ENCODE measurements at regions not wholly inside any gene's neighbourhood (a gene's known extent, or its start where the extent isn't known, plus 50 kb on each side); places are given as distances from the start of the nearest gene placed in this dataset.

- WGBS, result 53% methylated on average over 5 of the region's 5 CpGs
- no peak for DNase-seq (ENCODE audit: low read depth in 6 of 9, low spot score in 9 of 9)
- H3K4me1 ChIP-seq (ENCODE audit: control insufficient read depth in 2 of 2, insufficient read depth in 2 of 2, low read length in 2 of 2), result no peaks in the 10 kb centered on the region
- H3K4me3 ChIP-seq (ENCODE audit: low read length in 2 of 2), result no peak overlapping the region
- H3K9me3 ChIP-seq (ENCODE audit: control insufficient read depth in 2 of 2, insufficient read depth in 1 of 2, low read length in 1 of 2), result no peaks in the 10 kb centered on the region
- no peaks in the 10 kb centered on the region for H3K27me3 ChIP-seq (ENCODE audit: control insufficient read depth in 2 of 2, insufficient read depth in 1 of 2, low read length in 1 of 2)
- no peaks in the 10 kb centered on the region for H3K36me3 ChIP-seq (ENCODE audit: control insufficient read depth in 2 of 2, insufficient read depth in 2 of 2, low read length in 1 of 2)
- H3K27ac ChIP-seq (ENCODE audit: low read depth in 1 of 2, low read length in 1 of 2), result no peak overlapping the region
These were observed 304.4 kb upstream of the TGFBR2 start for GRCh38 chr3:30302027-30302426.

GRCh38 chr3:30303770-30304169 lies 302.6 kb upstream of the TGFBR2 start:
- H3K4me3 ChIP-seq (ENCODE audit: low read length in 2 of 2), result no peak overlapping the region
- no peaks in the 10 kb centered on the region for H3K36me3 ChIP-seq (ENCODE audit: control insufficient read depth in 2 of 2, insufficient read depth in 2 of 2, low read length in 1 of 2)
- H3K4me1 ChIP-seq (ENCODE audit: control insufficient read depth in 2 of 2, insufficient read depth in 2 of 2, low read length in 2 of 2), result no peaks in the 10 kb centered on the region
- no peak overlapping the region for H3K27ac ChIP-seq (ENCODE audit: low read depth in 1 of 2, low read length in 1 of 2)
- WGBS, result 100% methylated on average over 2 of the region's 2 CpGs
- no peaks in the 10 kb centered on the region for H3K9me3 ChIP-seq (ENCODE audit: control insufficient read depth in 2 of 2, insufficient read depth in 1 of 2, low read length in 1 of 2)
- no peaks in the 10 kb centered on the region for H3K27me3 ChIP-seq (ENCODE audit: control insufficient read depth in 2 of 2, insufficient read depth in 1 of 2, low read length in 1 of 2)
- DNase-seq (ENCODE audit: low read depth in 6 of 9, low spot score in 9 of 9), result no peak

- 94% methylated on average over 3 of the region's 3 CpGs for WGBS
- Histone ChIP-seq H3K4me1 (ENCODE audit: control insufficient read depth in 2 of 2, insufficient read depth in 2 of 2, low read length in 2 of 2) (no peaks in the 10 kb centered on the region), H3K9me3 (ENCODE audit: control insufficient read depth in 2 of 2, insufficient read depth in 1 of 2, low read length in 1 of 2) (no peaks in the 10 kb centered on the region), H3K27me3 (ENCODE audit: control insufficient read depth in 2 of 2, insufficient read depth in 1 of 2, low read length in 1 of 2) (no peaks in the 10 kb centered on the region), H3K27ac (ENCODE audit: low read depth in 1 of 2, low read length in 1 of 2) (no peak overlapping the region), H3K4me3 (ENCODE audit: low read length in 2 of 2) (no peak overlapping the region), H3K36me3 (ENCODE audit: control insufficient read depth in 2 of 2, insufficient read depth in 2 of 2, low read length in 1 of 2) (no peaks in the 10 kb centered on the region)
- DNase-seq (ENCODE audit: low read depth in 6 of 9, low spot score in 9 of 9), result no peak
These were observed 301.4 kb upstream of the TGFBR2 start for GRCh38 chr3:30305021-30305420.

GRCh38 chr3:30306896-30307295 lies 299.5 kb upstream of the TGFBR2 start:
- no peak overlapping the region for H3K27ac ChIP-seq (ENCODE audit: low read depth in 1 of 2, low read length in 1 of 2)
- no peaks in the 10 kb centered on the region for H3K27me3 ChIP-seq (ENCODE audit: control insufficient read depth in 2 of 2, insufficient read depth in 1 of 2, low read length in 1 of 2)
- 96% methylated on average over 3 of the region's 3 CpGs for WGBS
- H3K9me3 ChIP-seq (ENCODE audit: control insufficient read depth in 2 of 2, insufficient read depth in 1 of 2, low read length in 1 of 2), result no peaks in the 10 kb centered on the region
- H3K4me3 ChIP-seq (ENCODE audit: low read length in 2 of 2), result no peak overlapping the region
- no peaks in the 10 kb centered on the region for H3K4me1 ChIP-seq (ENCODE audit: control insufficient read depth in 2 of 2, insufficient read depth in 2 of 2, low read length in 2 of 2)
- no peak for DNase-seq (ENCODE audit: low read depth in 6 of 9, low spot score in 9 of 9)
- no peaks in the 10 kb centered on the region for H3K36me3 ChIP-seq (ENCODE audit: control insufficient read depth in 2 of 2, insufficient read depth in 2 of 2, low read length in 1 of 2)

GRCh38 chr3:30307372-30307950 lies 298.9 kb upstream of the TGFBR2 start:
- no peaks in the 10 kb centered on the region for H3K27me3 ChIP-seq (ENCODE audit: control insufficient read depth in 2 of 2, insufficient read depth in 1 of 2, low read length in 1 of 2)
- no peaks in the 10 kb centered on the region for H3K4me1 ChIP-seq (ENCODE audit: control insufficient read depth in 2 of 2, insufficient read depth in 2 of 2, low read length in 2 of 2)
- no peaks in the 10 kb centered on the region for H3K36me3 ChIP-seq (ENCODE audit: control insufficient read depth in 2 of 2, insufficient read depth in 2 of 2, low read length in 1 of 2)
- no peak overlapping the region for H3K27ac ChIP-seq (ENCODE audit: low read depth in 1 of 2, low read length in 1 of 2)
- no peaks in the 10 kb centered on the region for H3K9me3 ChIP-seq (ENCODE audit: control insufficient read depth in 2 of 2, insufficient read depth in 1 of 2, low read length in 1 of 2)
- DNase-seq (ENCODE audit: low read depth in 6 of 9, low spot score in 9 of 9), result no peak
- no peak overlapping the region for H3K4me3 ChIP-seq (ENCODE audit: low read length in 2 of 2)

GRCh38 chr3:30308131-30308530 lies 298.3 kb upstream of the TGFBR2 start:
- Histone ChIP-seq H3K27ac (ENCODE audit: low read depth in 1 of 2, low read length in 1 of 2) (no peak overlapping the region), H3K36me3 (ENCODE audit: control insufficient read depth in 2 of 2, insufficient read depth in 2 of 2, low read length in 1 of 2) (no peaks in the 10 kb centered on the region), H3K9me3 (ENCODE audit: control insufficient read depth in 2 of 2, insufficient read depth in 1 of 2, low read length in 1 of 2) (no peaks in the 10 kb centered on the region), H3K4me3 (ENCODE audit: low read length in 2 of 2) (no peak overlapping the region), H3K4me1 (ENCODE audit: control insufficient read depth in 2 of 2, insufficient read depth in 2 of 2, low read length in 2 of 2) (no peaks in the 10 kb centered on the region), H3K27me3 (ENCODE audit: control insufficient read depth in 2 of 2, insufficient read depth in 1 of 2, low read length in 1 of 2) (no peaks in the 10 kb centered on the region)
- DNase-seq (ENCODE audit: low read depth in 6 of 9, low spot score in 9 of 9), result no peak
- WGBS, result 100% methylated on average over 1 of the region's 1 CpG

GRCh38 chr3:30309961-30310954 lies 296.1 kb upstream of the TGFBR2 start:
- H3K9me3 ChIP-seq (ENCODE audit: control insufficient read depth in 2 of 2, insufficient read depth in 1 of 2, low read length in 1 of 2), result no peaks in the 10 kb centered on the region
- no peaks in the 10 kb centered on the region for H3K27me3 ChIP-seq (ENCODE audit: control insufficient read depth in 2 of 2, insufficient read depth in 1 of 2, low read length in 1 of 2)
- no peak overlapping the region for H3K4me3 ChIP-seq (ENCODE audit: low read length in 2 of 2)
- H3K4me1 ChIP-seq (ENCODE audit: control insufficient read depth in 2 of 2, insufficient read depth in 2 of 2, low read length in 2 of 2), result no peaks in the 10 kb centered on the region
- no peaks in the 10 kb centered on the region for H3K36me3 ChIP-seq (ENCODE audit: control insufficient read depth in 2 of 2, insufficient read depth in 2 of 2, low read length in 1 of 2)
- DNase-seq (ENCODE audit: low read depth in 6 of 9, low spot score in 9 of 9), result no peak
- H3K27ac ChIP-seq (ENCODE audit: low read depth in 1 of 2, low read length in 1 of 2), result no peak overlapping the region
- 95% methylated on average over 2 of the region's 2 CpGs for WGBS

- no peaks in the 10 kb centered on the region for H3K9me3 ChIP-seq (ENCODE audit: control insufficient read depth in 2 of 2, insufficient read depth in 1 of 2, low read length in 1 of 2)
- no peaks in the 10 kb centered on the region for H3K4me1 ChIP-seq (ENCODE audit: control insufficient read depth in 2 of 2, insufficient read depth in 2 of 2, low read length in 2 of 2)
- no peak for DNase-seq (ENCODE audit: low read depth in 6 of 9, low spot score in 9 of 9)
- H3K36me3 ChIP-seq (ENCODE audit: control insufficient read depth in 2 of 2, insufficient read depth in 2 of 2, low read length in 1 of 2), result no peaks in the 10 kb centered on the region
- 98% methylated on average over 4 of the region's 4 CpGs for WGBS
- no peaks in the 10 kb centered on the region for H3K27me3 ChIP-seq (ENCODE audit: control insufficient read depth in 2 of 2, insufficient read depth in 1 of 2, low read length in 1 of 2)
- no peak overlapping the region for H3K27ac ChIP-seq (ENCODE audit: low read depth in 1 of 2, low read length in 1 of 2)
- no peak overlapping the region for H3K4me3 ChIP-seq (ENCODE audit: low read length in 2 of 2)
These were observed 294.6 kb upstream of the TGFBR2 start for GRCh38 chr3:30311781-30312180.

- Histone ChIP-seq H3K36me3 (ENCODE audit: control insufficient read depth in 2 of 2, insufficient read depth in 2 of 2, low read length in 1 of 2) (no peaks in the 10 kb centered on the region), H3K27ac (ENCODE audit: low read depth in 1 of 2, low read length in 1 of 2) (no peak overlapping the region), H3K4me3 (ENCODE audit: low read length in 2 of 2) (no peak overlapping the region), H3K4me1 (ENCODE audit: control insufficient read depth in 2 of 2, insufficient read depth in 2 of 2, low read length in 2 of 2) (no peaks in the 10 kb centered on the region), H3K9me3 (ENCODE audit: control insufficient read depth in 2 of 2, insufficient read depth in 1 of 2, low read length in 1 of 2) (no peaks in the 10 kb centered on the region), H3K27me3 (ENCODE audit: control insufficient read depth in 2 of 2, insufficient read depth in 1 of 2, low read length in 1 of 2) (no peaks in the 10 kb centered on the region)
- DNase-seq (ENCODE audit: low read depth in 6 of 9, low spot score in 9 of 9), result no peak
- 98% methylated on average over 2 of the region's 2 CpGs for WGBS
These were observed 292.6 kb upstream of the TGFBR2 start for GRCh38 chr3:30313840-30314239.

All from thymus (tissue), 11 donors.